Astrocyte (in vitro differentiated cells and primary cell): ENCODE measurements at regions not wholly inside any gene's neighbourhood (a gene's known extent, or its start where the extent isn't known, plus 50 kb on each side); places are given as distances from the start of the nearest gene placed in this dataset.

ENCODE experiments used
- CTCF ChIP-seq: IDR thresholded peaks from 2 replicates; pipeline ENCODE4 v1.5.1; 2011; ENCODE audit warnings: low read depth, mild to moderate bottlenecking, inconsistent platforms, low read length, moderate library complexity; ENCODE audit not compliant: insufficient read depth
- EZH2 ChIP-seq: IDR thresholded peaks from 2 replicates; pipeline ENCODE4 v1.6.1; 2012; ENCODE audit warnings: mild to moderate bottlenecking, low read length, inconsistent platforms; ENCODE audit not compliant: insufficient read depth

DNA sequence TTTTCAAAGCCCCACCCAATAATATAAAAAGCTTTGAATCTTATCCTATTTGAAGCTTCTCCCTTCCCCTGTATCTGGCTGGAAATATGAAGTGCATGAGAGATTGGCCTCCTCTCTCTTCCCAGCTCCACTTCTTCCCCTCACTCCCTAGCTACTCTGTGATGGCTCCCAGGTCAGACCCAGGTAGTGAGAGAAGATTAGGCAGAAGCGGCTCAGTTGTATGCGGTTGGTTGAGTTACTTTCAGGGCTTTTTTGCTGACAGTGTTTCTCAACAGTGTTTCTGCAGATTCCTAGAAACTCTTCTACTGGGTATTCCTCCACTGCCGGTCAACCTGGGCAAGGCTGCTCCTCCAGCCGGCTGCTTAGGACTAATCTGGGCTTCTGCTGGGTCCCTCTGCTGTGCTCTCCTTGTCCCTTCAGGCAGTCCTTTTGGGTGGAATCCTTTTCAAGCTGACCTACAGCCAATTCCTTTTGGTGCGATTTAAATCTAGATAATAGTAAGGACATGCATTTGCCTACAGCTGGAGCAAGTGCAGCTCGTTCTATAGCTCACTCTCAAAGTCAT is 87.4 kb upstream of the SLC7A11 start:
- TF ChIP-seq CTCF: no peak
- no peak for TF ChIP-seq EZH2
